ENCODE measurements at regions not wholly inside any gene's neighbourhood (a gene's known extent, or its start where the extent isn't known, plus 50 kb on each side); places are given as distances from the start of the nearest gene placed in this dataset.

DNA sequence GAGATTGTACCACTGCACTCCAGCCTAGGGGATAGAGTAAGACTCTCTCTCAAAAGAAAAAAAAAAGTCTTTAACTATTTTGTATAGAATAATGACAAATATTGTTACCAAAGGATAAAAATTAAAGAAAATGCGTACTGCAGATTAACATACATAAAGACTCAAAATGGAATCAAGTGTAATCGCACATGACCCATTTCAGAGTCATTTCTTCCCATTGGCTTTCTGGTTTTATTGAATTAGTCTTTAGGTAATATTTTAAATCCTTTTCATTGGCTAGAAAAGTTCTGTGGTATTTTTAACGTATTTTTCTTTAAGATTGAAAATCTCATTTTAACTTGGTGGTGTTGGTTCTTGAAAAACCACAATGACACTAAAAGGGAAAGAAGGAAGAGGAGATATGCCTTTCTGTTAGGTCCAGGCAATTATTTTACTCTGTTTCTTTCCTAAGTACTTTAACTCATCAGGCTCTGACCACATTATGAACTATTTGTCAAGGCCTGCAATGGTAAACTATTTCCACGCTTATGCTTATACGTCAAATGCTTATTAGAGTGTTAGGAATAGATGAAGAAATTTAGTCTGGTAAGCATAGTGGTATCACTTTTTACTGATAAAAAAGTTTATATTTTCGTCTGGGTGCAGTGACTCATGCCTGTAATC, 52.3 kb downstream of the PLEKHG1 start:
- no peak for DNase-seq

DNA sequence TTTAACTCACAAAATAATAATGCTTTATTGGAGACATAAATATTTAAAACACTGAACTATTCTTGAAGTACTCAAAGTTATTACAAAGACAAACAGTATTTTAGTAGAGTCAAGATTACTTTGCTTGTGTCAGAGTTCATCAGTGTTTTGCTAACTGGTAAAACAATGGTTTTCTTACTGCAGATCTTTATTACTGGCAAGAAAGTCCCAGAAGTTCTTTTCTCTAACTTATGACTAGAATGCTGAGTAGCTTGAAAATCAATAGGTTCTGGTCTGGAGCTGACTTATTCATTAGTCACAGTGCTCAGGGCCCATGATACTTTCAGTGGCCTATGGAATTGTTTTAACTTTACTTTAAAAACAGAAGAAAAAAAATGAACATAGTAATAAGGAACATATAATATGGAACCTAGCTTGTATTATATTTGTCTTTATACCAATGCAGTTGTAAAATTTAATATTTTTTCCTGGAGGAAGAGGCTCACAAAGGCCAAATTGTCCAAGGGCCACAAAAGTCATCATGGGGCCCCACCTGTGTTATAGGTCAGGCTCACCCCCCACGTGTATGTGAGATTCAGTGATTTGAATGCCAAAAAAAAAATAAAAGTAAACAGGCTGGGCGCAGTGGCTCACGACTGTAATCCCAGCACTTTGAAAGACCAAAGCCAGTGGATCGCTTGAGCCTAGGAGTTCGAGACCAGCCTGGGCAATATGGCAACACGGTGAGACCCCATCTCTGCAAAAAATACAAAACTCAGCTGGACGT, 53.3 kb downstream of the PLEKHG1 start:
- no peak for DNase-seq

DNA sequence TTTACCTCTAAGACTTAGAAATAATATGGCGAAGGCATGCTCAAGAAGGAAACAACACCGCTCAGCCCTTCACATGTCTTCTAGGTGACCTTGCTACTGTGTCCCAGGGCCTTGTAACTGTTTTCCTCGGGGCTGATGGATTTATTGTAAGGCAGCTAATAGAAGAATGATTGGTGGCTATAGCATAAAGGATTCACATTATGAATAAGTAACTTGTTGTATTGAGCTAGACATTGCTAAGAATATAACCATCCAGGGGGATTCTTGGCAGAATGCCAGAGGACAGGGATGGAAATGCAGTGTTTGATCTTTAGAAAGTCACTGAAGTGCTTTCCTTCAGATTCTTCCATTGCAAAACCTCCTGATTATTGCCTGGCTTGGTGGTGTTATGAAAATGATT, 54.9 kb downstream of the PLEKHG1 start:
- DNase-seq = no peak

DNA sequence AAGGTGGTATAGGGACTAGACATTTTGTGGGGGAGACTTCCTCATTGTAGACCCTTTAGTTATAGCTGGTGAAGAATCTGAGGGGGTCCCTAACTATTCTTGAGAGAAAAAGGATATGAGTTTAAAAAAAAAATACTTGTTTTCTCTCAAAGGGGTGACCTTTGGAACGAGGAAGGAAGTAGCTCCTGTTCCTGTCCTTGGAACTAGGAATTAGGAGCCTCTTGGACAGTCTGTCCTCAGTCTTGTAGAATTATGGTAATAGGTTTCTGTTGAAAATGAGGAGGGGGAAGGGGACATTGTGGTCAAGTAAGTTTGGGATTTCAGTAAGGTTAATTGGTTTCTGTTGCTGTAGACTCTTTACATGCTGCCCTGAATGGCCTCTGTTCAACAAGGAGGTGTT, 56.5 kb downstream of the PLEKHG1 start:
- no peak for DNase-seq

DNA sequence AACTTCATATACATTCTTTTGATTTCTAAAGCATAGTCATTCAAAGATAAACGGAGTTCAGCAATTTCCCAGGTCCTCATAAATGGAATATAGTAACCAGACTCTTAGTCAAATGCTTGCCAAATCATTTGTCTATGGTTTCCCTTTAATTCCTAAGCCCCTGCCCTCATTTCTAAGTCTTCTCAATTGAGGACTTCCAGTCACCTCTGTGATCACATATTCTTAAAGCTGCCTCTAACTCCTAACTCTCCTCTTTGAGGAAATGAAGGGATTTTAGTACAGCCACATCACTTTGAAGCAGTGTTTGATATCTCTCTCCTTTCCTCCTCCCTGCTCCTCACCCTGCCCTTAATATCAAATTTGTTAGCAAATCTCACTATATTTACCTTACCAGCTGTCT, 58.7 kb downstream of the PLEKHG1 start:
- no peak for DNase-seq

DNA sequence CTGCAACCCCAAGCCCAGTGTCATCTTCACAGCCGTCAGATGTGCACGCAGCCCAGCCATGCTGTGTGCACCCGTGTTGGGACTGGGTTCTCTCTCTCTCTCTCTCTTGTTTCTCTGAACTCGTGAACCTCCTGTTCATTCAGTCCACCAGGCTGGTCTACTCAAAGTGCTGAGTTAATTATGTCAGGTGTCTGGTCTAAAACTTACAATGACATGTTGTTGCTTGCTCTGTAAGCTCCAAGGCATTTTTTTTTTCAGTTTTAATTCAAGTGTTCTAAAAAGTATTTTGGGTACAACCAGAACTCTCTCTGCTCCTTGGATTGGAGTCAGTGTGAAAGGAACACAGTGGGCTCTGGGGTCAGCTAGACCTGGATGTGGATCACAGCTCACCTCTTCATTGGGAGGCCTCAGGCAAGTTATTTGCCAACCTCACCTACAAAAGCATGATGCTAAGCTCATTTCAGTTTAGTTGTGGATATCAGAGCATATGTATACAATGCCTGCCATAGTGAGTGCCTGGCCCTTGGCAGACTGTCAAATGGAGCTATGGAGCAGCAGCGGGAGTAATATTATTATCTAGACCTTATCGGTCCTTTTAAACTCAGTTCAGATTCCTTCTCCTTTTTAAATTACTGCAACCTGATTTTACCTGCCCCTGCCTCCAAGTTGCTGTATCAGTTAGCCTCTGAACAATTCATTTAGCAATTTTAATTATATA, 59.5 kb downstream of the PLEKHG1 start:
- no peak for DNase-seq

DNA sequence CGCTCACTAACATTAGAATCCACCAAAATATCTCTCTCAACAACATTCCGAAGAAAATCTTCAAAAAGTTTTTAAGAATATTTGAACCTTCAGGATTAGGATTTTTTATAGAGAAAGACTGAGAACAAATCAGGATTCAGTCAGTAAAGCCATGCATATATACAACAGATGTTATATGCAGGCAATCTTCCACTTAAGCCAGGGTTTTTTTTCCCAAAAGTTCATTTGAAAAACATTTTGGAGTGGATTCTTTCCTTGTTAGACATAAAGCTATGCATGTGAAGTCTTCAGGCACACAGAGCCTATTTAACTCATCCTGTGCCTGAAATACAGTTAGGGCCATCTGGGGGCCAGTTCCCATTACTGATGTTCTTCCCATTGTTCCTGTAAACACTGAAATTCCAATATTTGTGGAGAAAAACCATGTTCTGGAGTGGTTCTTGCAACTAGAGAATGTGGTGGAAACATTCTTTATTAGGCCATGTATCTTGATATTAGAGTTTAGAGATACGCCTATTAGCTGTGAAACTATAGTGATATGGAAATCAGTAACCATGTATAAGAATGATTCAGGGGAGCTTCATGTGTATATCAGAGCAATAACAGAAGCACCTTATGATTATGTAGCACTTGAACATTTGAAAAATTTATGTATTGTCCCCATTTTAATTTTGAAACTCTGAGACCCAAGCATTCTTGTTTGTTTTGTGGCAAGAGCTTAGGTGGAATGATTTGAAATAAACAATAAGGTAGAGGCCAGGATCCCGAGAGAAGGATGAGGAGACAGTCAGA, 61.7 kb downstream of the PLEKHG1 start:
- no peak for DNase-seq

DNA sequence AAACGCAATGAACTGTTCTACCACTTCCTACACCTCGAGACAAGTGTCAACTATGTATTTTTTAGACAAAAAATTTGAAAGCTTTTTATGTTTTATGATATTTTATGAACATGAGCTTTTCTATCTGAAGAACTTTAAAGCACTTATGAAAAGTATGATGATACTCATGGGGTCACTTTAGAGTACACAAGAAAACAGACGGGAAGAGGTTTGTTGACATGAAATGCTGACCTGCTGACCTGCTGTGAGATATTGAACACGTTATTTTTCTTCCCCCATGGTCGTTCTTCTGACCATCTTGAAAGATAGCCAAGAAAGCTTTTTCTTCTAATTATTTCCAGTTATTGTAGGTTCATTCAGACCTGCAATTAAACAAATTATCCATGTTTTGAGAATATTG, 63.1 kb downstream of the PLEKHG1 start:
- DNase-seq = no peak

DNA sequence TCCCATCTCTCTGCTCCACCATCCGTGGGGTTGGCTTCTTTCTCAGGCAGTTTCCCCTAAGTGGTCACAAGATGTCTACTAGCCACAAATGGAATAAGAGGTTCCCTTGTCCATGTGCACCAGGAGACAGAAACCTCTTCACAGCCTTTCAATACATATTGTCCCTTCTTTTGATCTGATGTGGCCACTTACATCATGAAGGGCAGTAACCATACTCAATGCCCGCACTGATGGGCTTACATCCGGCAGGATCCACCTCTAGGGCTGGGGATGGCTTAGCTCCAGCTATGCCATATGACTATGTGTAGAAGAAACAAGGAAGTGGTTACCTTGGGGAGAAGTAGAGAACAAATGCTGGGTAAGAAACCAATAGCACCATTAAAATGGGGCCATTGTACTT, 64.4 kb downstream of the PLEKHG1 start:
- DNase-seq = no peak

DNA sequence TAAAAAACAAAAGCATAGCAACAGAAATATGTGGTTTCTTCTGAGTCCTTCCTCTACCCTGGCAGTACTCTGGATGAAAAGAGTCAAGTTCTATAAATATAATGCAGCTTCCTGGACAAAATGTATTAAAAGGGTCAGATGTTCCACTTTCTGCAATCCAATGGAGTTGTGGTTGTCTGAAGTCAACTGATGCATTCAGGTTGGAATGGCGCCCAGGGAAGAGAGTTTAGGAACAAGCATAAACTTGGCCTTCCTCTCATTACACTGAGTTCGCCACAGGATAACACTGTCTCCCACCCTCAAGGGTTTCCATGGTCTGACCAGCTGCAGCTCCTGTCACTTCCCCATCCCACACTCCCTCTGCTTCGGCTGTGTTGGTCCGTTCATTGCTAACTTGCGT, 66.4 kb downstream of the PLEKHG1 start:
- no peak for DNase-seq

DNA sequence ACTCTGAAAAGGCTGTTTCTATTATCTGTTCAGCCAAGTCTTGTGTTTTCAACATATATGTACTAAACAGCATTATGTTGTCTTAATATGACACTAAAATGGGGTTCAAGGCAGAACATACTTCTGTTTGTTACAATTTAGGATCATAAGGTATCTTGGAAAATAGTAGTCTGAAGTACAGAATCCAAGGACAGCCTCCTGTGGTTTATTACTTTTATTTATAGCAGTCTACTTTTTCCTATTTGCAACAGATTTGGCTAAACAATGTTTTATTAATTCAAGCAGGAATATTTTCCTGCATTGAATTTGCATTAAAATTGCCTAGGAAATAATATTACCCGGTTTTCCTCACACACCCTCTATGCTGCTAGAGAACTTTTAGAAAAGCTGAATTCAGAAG, 67.7 kb downstream of the PLEKHG1 start:
- no peak for DNase-seq

DNA sequence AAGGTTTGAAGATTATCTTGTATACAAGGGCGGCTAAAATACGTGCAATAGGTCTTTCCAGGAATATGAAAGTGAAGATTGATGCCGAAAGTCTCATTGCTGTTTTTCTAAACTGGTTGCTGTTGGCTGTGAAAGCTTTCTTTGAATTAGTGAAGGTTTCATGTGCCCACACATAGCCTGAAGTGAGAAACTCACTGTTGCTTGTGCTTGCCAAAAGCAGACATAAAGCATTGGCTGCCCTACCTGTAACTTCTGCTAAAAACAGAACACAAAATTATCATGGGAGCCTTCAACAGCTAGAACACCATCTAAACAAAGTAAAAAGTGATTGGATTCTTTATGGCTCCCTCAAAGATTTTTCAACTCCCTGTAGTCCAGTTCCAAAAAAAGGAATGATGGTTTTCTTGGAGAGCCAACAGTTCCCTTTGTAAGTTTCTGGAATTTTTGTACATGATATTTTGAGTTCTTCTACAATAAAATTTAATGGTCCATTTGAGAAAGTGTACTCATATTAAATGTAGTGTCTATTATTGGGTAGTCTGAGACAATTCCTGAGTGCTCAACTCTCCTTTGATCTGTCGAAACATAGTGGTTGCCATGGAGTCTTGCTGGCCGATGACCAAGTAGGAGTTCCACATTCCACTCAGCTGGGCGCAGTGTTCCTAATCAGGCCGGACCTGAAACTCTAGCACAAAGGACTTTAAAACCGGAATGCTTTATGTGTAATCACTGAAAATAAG, 68.5 kb downstream of the PLEKHG1 start:
- DNase-seq = peak; percentile 59

DNA sequence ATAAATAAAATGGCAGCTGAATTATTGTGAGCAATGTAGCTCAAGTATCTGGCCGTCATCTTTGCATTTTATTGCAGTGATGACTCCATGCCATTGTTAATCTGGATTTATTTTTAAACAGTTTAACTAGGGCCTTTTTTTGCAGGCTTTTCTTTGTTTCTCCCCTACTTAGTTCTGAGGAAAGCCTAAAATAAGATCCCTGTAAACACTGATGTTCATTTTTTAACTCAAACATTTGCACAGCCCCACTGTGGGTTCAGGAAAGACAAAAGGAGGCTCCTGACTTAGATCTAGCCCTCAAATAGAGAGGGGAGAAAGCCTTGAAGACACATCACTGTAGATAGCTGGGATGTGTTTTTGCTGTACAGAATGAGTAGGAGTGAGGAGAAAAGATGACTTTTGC, 69.2 kb downstream of the PLEKHG1 start:
- DNase-seq = no peak

DNA sequence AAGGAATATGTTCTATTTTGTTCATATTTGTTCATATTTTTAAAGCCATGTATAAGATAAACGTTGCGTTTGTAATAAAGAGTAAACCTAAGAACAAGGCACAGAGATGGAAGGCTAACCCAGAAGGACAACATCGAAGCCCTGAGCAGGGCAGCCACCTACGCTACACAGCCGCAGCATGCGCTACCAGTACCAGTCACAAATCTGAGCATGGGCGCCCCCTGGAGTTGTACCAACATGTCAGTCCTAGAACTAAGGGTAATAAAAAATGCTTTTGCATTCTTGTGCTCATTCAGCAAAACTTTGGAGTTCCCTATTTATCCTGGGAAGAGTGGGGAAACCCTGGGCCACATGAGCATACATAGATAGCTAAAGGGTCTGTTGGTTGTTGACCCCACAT, 70.6 kb downstream of the PLEKHG1 start:
- DNase-seq = no peak

DNA sequence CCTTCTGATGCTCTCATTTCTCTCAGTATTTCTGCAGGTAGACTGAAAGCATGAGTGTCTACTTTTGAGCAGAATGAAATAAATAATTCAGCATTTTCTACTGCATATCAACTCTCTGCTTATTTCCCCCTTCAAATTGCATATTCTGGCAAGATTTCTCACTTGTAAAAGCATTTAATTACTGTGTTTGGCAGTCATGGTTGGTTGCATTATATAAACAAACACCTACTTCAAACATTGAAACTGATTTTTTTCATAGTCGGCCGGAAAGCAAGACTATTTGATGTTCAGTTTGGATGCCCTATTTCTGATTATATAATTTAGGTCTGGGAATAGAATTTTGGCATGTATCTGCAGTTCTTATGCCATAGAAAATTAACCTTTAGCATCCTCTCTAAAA, 73.1 kb downstream of the PLEKHG1 start:
- no peak for DNase-seq

DNA sequence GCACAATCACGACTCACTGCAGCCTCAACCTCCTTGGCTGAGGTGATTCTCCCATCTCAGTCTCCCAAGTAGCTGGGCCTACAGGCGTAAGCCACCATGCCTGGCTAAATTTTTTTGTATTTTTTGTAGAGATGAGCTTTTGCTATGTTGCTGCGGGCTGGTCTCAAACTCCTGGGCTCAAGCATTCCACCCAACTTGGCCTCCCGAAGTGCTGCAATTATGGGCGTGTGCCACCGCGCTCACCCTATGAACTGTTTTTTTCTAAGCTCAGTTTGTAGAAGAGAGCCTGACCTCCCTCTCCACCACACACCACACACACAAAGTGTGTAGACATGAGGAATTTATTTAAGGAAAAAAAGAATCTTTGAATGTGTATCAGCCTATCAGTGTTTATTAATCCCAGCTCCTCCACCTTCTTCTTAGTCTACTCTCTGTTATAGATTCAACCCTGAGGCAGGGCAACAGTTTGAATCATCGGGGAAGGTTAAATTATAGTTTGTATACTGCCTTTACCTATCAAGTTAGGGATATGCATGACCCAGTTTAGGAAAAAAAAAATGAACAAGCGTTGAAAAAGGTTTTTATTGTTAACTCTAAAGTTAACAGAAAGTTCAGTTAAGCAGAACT, 74.1 kb downstream of the PLEKHG1 start:
- no peak for DNase-seq

DNA sequence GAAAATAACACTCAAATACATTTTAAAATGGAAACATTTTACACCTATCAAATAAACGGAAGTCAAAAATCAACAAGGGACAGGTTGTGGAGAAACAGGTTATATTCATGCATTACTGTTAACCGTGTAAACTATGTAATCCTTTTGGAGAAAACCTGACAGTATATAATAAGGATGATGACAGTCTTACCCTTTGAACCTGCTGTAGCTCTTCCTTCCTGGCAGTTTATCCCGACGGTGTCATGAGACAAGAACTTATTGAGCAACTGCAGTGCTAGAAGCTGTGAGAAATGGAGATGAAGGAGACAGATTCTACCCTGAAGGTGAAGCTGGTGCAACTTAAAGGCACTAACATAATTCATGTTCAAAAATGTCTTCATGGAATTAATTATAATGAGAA, 76.7 kb downstream of the PLEKHG1 start:
- DNase-seq = no peak

DNA sequence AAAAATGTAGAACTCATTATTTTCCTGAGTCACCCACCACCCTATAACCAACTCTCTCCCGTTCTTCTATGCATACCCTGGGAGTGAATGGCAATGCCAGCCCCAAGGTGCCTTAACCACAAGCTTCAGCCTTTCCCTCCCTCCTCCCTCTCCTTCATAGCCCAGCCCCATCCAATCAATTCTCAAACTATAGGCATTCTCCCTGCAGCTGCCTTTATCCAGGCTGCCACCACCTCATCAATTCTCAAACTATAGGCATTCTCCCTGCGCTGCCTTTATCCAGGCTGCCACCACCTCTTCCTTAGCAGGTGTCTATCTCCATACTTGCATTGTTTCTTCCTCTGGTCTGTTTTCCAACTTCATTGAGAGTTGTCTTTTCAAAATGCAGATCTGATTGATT, 77.1 kb downstream of the PLEKHG1 start:
- DNase-seq = no peak

DNA sequence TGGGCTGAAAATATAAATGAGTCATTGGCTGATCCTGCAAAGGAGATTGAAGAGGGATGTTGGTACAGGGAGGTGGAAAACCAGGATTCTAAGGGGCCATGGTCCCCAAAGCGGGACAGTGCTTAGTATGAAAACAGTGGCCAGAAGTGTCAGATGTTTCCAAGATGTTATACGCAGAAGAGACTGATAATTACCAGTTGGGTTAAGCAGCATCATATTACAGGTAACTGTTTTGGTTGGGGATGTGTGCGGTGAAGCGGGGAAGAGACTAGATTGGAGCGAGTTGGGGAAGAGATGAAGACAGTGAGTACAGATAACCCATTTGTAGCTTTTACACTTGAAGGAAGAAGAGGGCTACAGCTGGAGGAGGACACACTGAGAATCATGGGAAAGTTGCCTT, 80.8 kb downstream of the PLEKHG1 start:
- DNase-seq = no peak

DNA sequence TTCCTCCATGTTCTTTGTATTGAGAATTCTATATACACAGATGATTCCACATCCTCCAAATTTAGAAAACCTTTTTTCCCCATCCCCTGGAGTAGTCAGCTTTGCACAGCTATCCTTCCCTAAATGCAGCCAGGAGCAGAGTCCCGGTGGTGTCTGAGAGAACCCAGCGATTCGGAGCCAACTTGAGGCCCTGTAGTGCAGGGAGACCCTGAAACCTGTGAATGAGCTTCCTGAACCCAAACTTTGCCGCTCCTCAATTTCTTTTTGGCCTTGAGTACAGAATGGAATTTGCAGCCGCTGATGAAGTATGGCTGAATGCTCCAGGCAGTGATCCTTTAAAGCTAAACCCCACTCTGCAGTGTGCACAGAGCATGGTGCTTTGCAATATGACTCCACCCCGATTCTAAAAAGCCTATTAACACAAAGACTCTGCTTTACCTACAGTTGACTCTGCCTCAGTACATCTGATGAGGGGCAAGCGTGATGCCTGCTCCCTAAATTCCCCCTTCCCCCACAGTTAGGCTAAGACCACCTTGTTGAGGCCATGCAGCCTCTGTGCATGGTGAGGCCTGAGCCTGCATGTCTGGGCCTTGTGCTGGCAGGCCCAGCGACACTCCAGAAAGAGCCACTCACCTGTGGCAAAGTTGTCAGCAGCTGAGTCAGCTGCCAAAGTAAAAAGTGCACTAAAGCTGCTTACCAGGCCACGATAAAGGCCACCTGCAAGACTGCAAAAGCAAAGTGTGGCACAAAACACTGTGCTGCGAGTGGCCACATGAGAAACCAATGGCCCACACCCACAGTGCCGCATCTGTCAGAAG, 82.1 kb downstream of the PLEKHG1 start:
- no peak for DNase-seq

DNA sequence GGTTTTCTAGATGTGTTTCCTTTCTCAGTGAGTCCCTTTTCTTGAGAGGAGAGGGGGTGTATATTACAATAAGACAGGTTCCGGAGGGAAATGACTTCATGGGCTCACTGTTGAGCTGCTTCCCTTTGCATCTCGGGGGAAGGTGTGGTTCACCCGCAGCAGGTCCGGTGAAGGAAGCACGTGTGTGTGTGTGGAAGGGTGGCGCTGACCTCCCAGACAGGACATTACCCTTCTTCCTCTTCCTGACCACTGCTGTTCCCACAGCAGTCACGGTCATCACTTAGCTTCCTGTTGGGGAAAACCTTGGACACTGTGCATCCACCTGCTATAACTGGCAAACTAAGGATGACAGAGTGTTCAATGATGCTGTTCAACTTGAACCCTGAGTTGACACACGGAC, 83.6 kb downstream of the PLEKHG1 start:
- DNase-seq = no peak
